Fibroblast of skin of abdomen (primary cell): ENCODE measurements at regions not wholly inside any gene's neighbourhood (a gene's known extent, or its start where the extent isn't known, plus 50 kb on each side); places are given as distances from the start of the nearest gene placed in this dataset.
"Not testable (repeated sequence)": the region's sequence is repeated elsewhere in the genome, so short reads cannot be mapped to it uniquely, and the experiment has no call there.

Experiments
- DNase-seq: peaks from one replicate; pipeline ENCODE4 v3.0.0-alpha.2; 2013

DNA sequence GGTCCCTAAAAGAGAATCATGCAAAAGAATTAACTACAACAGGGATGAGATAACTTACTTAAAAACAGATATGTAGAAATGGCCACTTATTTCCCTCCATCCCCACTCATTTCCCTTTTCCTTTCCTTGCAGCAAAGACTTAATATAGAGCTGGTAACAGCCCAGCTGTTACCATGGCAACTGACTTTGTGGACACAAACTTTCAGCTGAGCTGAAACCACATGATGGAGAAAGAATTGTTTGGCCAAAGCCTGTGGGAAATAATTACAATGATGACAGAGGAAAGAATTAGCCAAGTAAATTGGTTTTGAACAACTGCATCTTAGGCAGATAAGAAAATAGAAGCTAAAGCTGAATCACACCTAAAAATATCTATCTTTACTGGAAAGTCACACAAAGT, 364.9 kb downstream of the GALC start:
- DNase-seq, result peak; percentile 97

DNA sequence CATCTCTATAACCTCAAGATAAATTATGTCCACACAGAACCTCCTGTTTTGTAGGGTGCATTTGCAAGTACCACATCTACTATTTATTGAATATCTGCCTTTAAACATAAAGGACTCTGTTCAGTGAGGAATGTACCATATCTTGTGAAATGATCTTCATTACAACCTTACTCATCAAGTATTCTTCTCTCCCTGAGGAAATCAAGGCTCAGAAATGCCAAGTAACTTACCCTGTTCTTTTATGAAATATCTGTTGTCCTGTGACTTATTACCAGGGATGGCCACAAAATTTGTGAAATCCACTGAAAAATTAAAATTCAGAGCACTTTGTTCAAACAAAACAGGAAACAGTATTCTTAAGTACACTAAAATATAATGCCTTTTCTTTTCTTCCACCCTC, 366.7 kb downstream of the GALC start:
- no peak for DNase-seq

DNA sequence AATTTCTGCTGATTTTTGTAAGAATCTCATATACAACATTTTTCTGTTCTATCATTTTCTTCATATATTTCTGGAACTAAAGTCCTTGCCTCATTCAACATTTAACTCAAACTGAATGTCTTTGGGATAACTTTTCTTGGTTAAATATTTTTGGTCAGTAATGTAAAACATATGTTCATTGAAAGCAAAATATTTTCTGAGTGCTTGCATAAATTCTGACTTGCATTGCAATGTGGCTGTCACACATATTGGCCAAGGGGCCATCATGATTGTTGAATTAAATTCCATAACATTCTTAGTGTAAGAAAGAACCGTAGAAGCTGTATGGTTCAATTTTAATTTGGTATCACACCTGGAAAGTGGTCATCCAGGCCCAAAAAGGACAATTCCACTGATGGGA, 369.4 kb downstream of the GALC start:
- DNase-seq, result peak; percentile 75

DNA sequence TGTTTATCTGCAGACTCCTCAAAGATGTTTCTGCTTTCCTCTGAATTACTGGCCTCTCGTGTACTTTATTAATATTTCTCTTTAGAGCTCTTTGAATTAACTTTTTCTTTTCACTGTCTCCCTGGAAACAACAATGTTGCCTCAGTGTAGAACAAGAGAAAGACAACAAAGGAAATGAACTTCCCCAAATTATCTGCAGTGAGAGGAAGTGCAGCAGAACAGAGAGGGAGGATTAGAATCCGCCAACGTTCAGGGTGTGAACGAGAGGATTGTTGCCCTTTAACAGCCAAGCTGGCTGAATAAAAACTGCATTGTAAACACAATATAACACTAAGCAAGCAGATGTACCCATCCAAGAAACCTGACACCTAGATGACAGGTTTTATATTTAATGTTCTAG, 375.9 kb downstream of the GALC start:
- no peak for DNase-seq

DNA sequence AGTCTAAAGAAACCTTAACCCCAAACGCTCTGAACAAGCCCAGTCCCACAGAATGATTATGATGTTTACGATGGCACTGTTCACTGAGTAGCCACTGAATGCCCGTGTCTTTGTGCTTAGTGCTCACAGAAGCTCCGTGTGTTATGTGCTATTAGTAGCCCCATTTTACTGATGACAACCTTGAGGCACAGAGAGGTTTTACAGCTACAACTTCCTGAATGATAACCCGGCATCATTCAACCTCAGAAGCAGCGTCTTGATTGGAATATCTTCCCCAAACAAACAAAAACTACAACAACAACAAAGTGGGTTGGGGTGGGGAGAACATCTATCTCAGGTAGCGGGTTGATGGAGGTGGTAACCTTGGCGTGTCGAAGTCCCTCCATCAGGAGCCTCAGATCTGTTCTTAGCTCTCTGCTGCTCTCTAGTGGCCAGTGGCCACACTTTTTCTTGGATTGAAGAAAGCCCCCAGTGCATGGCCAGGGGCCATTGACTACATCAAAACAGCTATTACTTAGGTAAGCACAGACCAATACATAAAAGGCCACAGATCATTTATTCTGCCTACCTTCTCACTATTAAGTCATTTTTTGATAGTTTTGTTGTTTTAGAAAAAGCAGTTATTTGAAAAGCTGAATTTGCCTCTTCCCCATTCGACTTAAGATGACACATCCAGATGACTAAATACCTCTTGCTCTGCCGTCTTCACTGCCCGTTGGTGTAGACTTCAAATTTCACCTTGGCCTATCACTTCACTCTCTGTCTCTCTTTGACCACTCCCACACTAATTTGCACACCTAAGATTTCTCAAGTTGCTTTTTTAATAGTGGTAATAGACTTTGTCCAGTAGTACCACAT, 376.9 kb downstream of the GALC start:
- DNase-seq, result peak; percentile 64

DNA sequence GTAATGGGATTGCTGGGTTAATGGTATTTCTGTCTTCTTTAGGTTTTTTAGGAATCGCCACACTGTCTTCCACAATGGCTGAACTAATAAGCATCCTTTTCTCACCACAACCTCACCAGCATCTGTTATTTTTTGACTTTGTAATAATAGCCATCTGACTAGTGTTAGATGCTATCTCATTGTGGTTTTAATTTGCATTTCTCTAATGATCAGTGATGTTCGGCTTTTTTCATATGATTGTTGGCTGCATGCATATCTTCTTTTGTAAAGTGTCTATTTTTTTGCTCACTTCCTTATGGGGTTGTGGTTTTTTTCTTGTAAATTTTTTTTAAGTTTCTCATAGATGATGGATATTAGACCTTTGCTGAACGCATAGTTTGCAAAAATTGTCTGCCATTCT, 377.9 kb downstream of the GALC start:
- peak; percentile 91 for DNase-seq

DNA sequence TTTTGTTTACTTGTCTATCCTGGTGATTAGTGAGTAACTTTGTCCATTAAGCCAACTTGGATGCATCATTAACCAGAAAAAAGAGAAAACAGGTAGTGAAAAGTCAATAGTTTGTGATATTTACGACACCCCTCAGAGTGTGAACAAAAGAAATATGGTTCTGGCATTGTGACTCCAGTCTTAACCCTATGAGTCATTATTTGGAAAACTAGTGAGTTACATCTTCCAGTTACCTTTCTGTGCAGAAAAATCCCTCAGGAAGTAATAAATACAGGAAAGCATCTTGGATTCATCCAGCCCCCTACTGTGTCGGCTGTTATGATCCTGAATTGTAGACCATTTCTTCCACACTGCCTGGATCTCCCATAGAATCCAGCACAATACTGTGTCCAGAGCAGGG, 379.1 kb downstream of the GALC start:
- peak; percentile 73 for DNase-seq

DNA sequence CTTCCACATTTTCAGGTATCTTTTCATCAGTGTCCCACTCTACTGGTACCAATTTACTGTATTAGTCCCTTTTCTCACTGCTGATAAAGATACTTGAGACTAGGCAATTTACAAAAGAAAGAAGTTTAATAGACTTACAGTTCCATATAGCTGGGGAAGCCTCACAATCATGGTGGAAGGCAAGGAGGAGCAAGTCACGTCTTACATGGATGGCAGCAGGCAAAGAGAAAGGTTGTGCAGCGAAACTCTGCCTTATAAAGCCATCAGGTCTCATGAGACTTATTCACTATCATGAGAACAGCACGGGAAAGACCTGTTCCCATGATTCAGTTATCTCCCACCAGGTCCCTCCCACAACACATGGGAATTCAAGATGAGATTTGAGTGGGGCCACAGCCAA, 385.9 kb downstream of the GALC start:
- not testable (repeated sequence) for DNase-seq

DNA sequence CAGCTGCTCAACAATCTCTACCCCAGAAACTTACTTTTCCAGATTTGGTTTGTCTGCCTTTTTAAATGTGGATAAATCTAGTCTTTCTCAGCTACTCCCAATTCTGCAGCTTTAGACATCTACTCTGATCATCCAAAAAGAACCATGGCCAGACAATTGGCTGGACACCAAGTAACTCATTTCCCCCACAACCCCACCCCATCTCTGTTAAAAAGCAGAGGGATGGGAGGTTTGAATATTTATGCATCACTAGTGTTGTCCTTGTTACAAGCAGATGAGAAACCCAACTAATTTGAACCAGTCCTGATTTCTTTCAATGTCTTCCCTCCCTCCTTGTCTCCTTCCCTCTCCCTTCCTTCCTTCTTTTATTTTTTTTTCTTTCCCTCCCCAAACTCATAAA, 391.9 kb downstream of the GALC start:
- no peak for DNase-seq

DNA sequence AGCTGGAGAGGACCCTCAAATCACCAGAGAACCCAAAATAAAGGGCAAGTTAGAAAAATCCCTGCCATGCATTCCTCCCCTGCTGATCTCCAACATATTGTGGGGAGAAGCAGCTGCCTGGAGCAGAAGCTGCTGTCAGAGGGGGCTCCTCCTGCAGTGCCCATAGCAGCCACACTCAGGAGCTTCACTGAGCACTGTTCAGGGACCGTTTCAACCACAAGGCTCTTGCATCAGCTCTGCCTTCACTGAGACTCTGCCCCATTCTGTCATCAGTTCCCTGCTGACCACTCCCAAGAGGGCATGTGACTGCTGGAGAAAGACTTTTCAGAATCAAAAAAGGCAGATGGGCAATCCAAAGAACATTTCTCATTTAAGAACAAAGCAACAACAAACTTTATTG, 392.7 kb downstream of the GALC start:
- peak; percentile 14 for DNase-seq

DNA sequence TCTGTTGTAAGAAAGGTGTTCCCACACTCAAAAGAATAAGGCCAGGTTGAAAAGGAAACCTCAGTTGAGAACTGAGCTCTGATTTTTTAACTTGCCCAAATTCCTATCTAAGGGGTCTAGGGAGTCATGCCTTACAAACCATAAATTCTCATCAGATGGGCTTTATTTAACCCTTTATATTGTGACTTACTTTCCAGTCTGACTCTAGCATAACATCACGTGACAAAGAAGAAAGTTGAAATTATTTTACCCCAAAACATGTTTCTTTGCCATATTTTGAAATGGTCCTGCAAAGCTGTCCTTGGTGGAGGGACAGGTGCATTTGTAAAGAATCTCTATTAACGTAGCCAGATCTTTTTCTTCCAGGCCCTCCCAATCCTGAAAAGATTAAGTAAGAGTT, 411.7 kb downstream of the GALC start:
- no peak for DNase-seq

DNA sequence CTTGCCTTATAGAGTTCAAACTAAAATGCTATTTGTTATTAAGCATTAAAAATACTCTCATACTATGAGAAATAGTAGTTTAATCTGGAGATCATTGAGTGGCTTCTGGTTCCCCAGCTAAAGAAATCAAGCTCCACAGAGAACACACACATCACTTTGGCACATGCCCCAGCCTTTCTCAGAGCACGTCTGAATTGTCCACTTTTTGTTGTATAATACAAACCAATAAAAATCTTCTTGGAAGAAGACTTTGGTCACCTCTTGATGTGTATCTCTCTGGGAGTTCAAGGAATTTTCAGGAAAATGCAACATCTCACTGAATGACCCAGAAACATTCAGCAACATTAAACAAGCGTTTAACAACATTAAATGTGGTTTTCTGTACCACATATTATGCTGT, 413.9 kb downstream of the GALC start:
- DNase-seq, result no peak

DNA sequence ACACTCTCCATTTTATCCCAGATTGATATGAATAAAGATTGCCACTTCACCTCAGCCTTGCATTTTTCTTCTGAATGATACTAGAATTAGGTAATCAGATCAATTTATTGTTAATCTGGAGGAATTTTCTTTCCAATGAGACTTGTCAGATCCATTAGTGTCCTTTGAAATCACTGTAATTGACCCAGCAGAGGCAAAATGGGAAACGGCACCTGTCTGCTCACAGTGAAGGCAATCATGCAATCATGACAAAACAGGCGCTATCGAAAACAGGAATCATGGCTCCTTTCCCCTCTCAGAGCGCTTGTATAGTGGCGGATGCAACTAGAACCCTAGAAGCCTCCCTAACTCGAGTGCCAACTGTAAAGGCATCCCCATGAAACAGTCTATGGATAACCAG, 417.6 kb downstream of the GALC start:
- DNase-seq, result no peak

DNA sequence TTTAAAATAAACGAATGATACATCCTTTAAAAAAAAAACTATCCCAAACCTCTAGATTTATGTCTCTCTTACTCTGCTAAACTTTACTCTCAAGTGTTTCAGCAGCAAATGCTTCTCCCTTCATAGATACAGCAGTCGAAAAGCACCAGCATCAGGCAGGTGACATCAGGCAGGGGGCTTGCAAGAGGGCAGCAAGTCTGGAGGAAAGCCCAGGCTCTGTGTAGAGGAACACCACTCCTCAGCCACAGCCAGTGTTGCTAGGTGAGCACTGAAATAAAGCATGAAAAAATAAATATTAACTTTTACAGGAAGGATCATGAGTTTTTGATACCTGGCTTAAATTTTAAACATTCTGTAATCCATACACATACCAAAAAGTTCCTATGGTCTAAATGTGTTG, 419.4 kb downstream of the GALC start:
- DNase-seq, result no peak

DNA sequence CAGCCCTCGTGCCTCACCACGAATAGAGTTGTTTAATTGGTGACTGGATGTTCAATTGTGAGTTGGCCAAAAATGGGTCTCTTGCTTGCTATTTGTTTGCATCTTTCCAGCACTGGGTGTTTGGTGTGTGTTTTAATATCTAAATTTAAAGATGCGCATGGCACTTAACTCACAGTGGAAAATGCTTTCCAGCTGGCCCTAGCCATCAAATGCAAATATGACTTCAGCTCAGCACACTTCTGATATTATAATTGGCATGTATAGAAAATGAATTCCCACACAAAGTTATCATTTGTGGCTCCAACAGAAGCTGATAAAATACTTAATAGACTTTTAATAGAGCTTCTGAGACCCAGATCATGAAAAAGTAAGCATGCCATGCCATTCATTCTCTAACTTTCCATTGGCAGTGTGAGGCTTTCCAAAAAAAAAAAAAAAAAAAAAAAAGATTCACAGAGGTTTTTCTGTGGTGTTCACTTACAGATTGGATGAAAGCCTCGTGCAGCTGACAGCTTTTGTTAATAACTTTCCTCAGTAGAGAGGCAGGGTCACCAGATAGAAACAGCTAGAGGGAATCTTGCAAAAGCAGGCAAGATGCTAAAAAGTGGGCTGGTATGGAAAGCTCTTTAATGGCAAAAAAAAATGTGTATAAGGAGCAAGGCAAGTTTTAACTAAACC, 425.2 kb downstream of the GALC start:
- DNase-seq, result peak; percentile 25

DNA sequence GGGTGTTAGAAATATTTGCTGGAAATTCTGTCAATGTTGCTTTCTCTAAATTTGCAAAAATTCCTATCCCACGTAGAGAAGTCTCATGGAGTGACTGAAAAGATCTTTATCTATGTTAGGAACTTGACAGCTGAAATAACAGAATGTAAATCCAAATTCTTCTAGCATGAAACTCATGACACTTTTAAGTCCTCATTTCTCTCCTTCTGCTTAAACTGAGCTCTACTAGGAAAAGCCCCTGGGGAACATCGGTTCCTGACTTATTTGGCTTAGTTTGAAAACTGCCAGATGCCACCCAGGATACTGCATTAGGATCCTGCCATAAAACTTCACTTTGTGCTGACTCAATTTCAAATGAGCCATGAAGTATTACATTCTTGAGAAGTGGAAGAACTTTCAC, 426.0 kb downstream of the GALC start:
- DNase-seq, result peak; percentile 96

DNA sequence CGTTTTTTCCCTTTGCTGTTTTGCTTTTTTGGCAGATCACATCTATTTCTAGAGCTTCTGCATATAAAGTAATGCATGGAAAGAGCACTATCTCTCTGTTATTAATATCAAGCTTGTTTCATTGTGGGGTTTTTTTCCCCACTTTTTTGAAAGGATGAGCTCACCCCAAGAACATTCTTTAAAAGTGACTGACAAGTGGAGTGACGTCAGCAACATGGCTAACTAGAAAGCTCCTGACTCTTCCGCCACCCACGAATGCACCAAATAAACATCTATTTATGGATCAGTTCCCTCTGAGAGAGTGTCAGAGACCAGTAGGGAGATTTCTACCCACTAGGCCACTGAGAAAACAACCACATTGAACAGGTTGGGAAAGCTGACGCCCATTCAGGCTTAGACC, 445.4 kb downstream of the GALC start:
- DNase-seq, result no peak

DNA sequence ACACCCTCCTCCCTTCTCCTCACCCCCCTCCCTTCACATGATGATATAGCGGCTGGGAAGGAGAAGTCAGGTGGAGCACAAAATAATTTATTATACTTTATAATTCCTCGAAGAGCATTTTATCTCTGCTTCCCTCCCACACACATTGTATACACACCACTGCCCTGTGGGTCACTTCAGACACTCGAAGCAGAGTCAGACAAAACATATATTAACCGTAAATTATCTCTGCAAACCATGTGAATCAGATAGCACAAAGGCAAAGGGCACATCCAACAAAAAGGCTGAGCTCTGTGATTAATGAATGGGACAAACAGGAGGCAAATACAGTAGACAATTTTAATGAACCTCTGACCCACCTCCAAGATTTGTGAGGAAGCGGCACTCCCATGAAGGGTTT, 450.7 kb downstream of the GALC start:
- DNase-seq, result no peak

DNA sequence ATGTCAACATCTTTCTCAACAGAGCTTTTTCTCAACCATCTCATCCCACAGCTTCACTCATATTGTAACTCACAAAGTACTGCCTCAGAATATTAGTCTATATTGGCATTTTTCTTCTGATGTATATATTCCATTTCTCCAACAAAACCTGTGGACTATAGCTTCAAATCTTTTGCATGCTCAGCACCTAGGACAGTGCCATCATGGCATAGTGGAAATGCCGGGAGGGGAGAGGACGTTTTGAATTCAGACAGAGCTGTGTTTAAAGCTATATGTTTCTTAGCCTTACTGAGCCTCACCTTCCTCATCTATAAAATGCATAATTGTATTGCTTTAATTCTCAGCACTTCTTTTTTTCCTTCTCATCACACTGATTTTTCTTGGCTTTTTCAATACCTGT, 452.6 kb downstream of the GALC start:
- DNase-seq, result no peak

DNA sequence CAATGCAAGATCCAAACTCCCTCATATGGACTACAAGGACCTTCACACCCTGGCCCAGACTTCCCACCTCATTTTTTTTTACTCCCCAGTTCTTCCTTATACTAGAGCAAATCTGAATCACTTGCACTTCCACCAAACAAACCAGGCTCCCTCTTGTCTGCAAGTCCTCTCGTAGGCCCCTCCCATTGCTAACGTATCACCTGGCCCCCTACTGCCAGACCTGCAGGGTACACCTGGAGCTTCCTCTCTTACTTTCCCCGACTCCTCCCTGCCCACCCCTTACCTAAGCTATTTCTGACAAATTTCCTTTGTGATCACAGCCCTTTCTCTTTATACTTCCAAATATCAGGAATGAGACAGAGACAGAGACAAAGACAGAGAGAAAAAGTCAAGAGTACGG, 463.9 kb downstream of the GALC start:
- no peak for DNase-seq

DNA sequence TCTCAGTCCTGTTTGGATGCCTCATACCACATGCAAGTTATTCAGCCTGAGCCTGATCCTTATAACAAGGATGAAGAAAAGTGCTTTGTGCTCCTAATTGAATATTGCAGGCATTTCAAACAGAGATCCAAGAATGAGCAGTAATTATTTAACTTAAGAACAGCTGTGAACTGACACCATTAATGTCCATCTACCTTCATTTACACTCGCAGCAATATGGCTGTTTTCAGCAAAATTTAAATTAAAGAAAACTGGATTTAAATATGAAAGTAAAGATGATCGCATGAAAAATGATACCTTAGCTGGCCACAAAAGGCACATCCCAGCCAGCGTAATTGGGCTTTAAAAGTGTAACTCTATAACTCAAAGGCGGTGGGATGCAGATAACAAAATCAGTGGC, 466.3 kb downstream of the GALC start:
- DNase-seq, result no peak

DNA sequence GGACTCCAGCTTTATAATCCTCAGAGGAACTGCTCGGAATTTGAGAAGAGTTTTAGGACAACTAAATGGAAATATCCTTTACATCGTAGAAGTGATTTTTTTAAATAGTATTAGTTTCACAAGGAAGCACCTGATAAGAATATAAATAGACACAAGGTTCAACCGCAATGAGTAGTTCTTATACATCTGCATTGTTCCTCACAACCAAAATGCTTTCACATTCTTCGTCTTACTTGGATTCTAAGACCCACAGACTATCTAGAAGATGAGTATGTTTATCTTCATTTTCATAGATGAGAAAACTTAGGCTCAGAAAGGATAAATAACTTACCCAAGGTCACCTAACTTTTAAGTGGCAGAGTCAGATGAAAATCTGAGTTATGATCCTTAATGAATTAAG, 469.0 kb downstream of the GALC start:
- no peak for DNase-seq

DNA sequence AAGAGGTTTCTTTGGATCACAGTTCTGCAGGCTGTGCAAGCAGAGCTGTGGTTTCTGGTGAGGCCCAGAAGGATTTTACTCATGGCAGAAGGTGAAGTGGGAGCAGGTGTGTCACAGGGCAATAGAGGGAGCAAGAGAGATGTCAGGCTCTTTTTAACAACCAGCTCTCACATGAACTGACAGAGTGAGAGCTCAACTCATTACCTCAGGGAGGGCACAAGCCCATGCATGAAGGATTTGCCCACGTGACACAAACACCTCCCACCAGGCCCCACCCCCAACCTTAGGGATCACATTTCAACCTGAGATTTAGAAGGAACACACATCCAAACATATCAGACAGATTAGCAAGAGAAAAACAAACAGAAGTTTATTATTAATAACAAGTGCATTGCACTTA, 470.4 kb downstream of the GALC start:
- DNase-seq, result no peak

DNA sequence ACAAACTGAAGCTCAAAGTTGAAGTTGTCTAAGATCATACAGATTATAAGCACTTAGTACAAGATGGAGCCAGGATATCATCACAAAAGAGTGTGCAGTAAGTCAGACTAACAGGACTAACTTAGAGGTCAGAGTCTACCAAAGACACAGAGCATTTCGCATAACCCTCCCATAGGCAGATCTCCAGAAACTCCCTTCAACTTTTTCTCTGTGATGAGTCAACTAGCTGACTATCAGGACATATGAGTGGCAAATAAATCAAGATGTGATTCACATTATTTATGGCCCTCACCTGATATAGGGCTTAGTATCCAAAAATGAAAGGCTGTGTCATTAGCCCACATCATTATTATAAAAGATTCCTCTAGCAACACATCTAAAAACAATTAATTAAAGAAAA, 484.6 kb downstream of the GALC start:
- peak; percentile 33 for DNase-seq
